ENCODE measurements at regions not wholly inside any gene's neighbourhood (a gene's known extent, or its start where the extent isn't known, plus 50 kb on each side); places are given as distances from the start of the nearest gene placed in this dataset. TPM values are rescaled to one million over a fixed set of nuclear protein-coding genes. Genes with fewer than 3 reads are reported as not detected.

GRCh38 chr2:238793801-238794449 lies 54.0 kb upstream of the TWIST2 start:
- Histone ChIP-seq H3K4me1 (ENCODE audit: control insufficient read depth, insufficient read depth, low read length) (peaks cover 15% of the 10 kb centered on the region), H3K9me3 (ENCODE audit: control insufficient read depth, insufficient read depth, low read length) (no peaks in the 10 kb centered on the region), H3K4me3 (ENCODE audit: low read depth, low read length) (no peak overlapping the region), H3K36me3 (ENCODE audit: control insufficient read depth, insufficient read depth, low read length) (no peaks in the 10 kb centered on the region), H3K27me3 (ENCODE audit: control insufficient read depth, insufficient read depth, low read length) (no peaks in the 10 kb centered on the region), H3K27ac (ENCODE audit: low read depth, low read length) (no peak overlapping the region)
- DNase-seq (ENCODE audit: low read depth in 4 of 6, low spot score in 6 of 6): no peak
- WGBS (ENCODE audit: insufficient coverage): 87% methylated on average over 6 of the region's 9 CpGs

DNA sequence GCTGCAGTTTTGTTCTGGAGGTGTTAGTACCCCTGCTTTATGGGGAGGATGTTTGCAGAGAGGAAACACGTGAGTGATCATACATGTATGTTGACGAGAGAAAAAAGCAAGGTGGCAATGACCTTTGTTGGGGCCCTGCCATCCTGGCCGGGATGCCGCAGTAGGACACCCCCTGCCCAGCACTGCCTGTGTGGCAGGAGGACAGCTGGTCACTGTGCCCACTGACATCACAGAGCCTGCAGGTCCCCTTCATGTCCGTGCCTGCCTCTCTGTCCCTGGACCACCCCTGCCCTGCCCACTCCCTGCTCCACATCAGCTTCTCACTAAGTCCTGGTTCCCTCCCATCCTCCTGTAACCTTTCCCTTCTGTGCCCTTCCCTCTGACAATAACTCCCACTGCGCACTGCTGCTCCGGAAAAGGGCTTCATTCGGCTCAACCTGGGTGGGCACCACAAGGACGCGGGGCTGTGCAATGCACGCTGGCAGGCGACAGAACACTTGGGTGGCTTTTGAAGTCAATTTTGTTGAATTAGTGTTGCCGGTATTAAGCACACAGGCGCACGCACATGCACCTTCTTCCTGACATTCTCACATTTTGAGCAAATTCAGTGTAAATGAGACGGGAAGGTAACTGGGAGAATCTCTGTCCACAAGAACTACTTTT lies 51.5 kb upstream of the TWIST2 start:
- no peak overlapping the region for H3K4me3 ChIP-seq (ENCODE audit: low read depth, low read length)
- H3K4me1 ChIP-seq (ENCODE audit: control insufficient read depth, insufficient read depth, low read length): peaks cover 3% of the 10 kb centered on the region
- H3K27ac ChIP-seq (ENCODE audit: low read depth, low read length): no peak overlapping the region
- WGBS (ENCODE audit: insufficient coverage): 79% methylated on average over 12 of the region's 16 CpGs
- H3K36me3 ChIP-seq (ENCODE audit: control insufficient read depth, insufficient read depth, low read length): no peaks in the 10 kb centered on the region
- H3K9me3 ChIP-seq (ENCODE audit: control insufficient read depth, insufficient read depth, low read length): no peaks in the 10 kb centered on the region
- DNase-seq (ENCODE audit: low read depth in 4 of 6, low spot score in 6 of 6): no peak
- H3K27me3 ChIP-seq (ENCODE audit: control insufficient read depth, insufficient read depth, low read length): no peaks in the 10 kb centered on the region

- H3K36me3 ChIP-seq (ENCODE audit: control insufficient read depth, insufficient read depth, low read length): no peaks in the 10 kb centered on the region
- WGBS (ENCODE audit: insufficient coverage): 97% methylated on average over 4 of the region's 8 CpGs
- no peak overlapping the region for H3K27ac ChIP-seq (ENCODE audit: low read depth, low read length)
- H3K27me3 ChIP-seq (ENCODE audit: control insufficient read depth, insufficient read depth, low read length): no peaks in the 10 kb centered on the region
- H3K9me3 ChIP-seq (ENCODE audit: control insufficient read depth, insufficient read depth, low read length): no peaks in the 10 kb centered on the region
- no peak for DNase-seq (ENCODE audit: low read depth in 4 of 6, low spot score in 6 of 6)
- H3K4me1 ChIP-seq (ENCODE audit: control insufficient read depth, insufficient read depth, low read length): no peaks in the 10 kb centered on the region
- H3K4me3 ChIP-seq (ENCODE audit: low read depth, low read length): no peak overlapping the region
These were observed 50.3 kb upstream of the TWIST2 start for GRCh38 chr2:238797537-238797936.

Small RNA genes in the stretch of these regions (small RNA-seq; reads per million reads assigned to genes)
- not detected for gene AC113618.1 (ENCODE audit: low replicate concordance)
